Common myeloid progenitor, CD34-positive (primary cell): ENCODE measurements at regions not wholly inside any gene's neighbourhood (a gene's known extent, or its start where the extent isn't known, plus 50 kb on each side); places are given as distances from the start of the nearest gene placed in this dataset.

Experiments used
- CTCF ChIA-PET: fragments of 350-600 bp; sonication (Branson Sonifier 250); formaldehyde crosslinking; loops from one replicate; lab custom pipeline; 2021; ENCODE audit warnings: antibody characterized with exemption; lab: Charles Lee
- POLR2A ChIA-PET: fragments of 350-600 bp; sonication (Branson Sonifier 250); formaldehyde crosslinking; loops from one replicate; lab custom pipeline; 2021; ENCODE audit warnings: antibody characterized with exemption; lab: Charles Lee
- DNase-seq, 3 donors: peaks; one replicate each; pipeline versions ENCODE4 v3.0.0 to v3.0.0-alpha.2; 2013
- H3K27ac ChIP-seq, 2 experiments: 1 replicate in 1 of 2; 2 replicates in 1 of 2; pipeline ENCODE4 v1.7.0; 2013; ENCODE audit warnings: inconsistent platforms in 2 of 2, low read length in 2 of 2, mild to moderate bottlenecking in 2 of 2, low read depth in 1 of 2, moderate library complexity in 1 of 2; ENCODE audit not compliant: severe bottlenecking in 2 of 2, insufficient read depth in 1 of 2, poor library complexity in 1 of 2
- H3K27me3 ChIP-seq, 5 experiments: replicated peaks in 2 of 5; 1 replicate in 3 of 5; 2 replicates in 2 of 5; pipeline versions ENCODE4 v1.6.1 to v1.7.0; 2013; ENCODE audit warnings: low read length in 4 of 5, mild to moderate bottlenecking in 2 of 5, moderate library complexity in 2 of 5, inconsistent platforms in 1 of 5; ENCODE audit not compliant: insufficient read depth in 5 of 5, control insufficient read depth in 4 of 5
- H3K36me3 ChIP-seq, 4 experiments: 1 replicate in 2 of 4; 2 replicates in 2 of 4; pipeline versions ENCODE4 v1.6.1 to v1.7.0; 2013; ENCODE audit warnings: low read length in 3 of 4, control low read depth in 1 of 4, mild to moderate bottlenecking in 1 of 4; ENCODE audit not compliant: control insufficient read depth in 4 of 4, insufficient read depth in 4 of 4
- H3K4me1 ChIP-seq, 4 experiments: 1 replicate in 3 of 4; 2 replicates in 1 of 4; pipeline versions ENCODE4 v1.6.1 to v1.7.1; 2013; ENCODE audit warnings: low read length in 3 of 4, mild to moderate bottlenecking in 3 of 4, control low read depth in 1 of 4, inconsistent platforms in 1 of 4, moderate library complexity in 1 of 4; ENCODE audit not compliant: control insufficient read depth in 4 of 4, insufficient read depth in 4 of 4; ENCODE audit errors: control extremely low read depth in 1 of 4
- H3K4me3 ChIP-seq, 7 experiments: 1 replicate in 4 of 7; 2 replicates in 3 of 7; pipeline versions ENCODE4 v1.5.1 to v1.7.0; 2013; ENCODE audit warnings: mild to moderate bottlenecking in 7 of 7, low read length in 6 of 7, moderate library complexity in 6 of 7, inconsistent platforms in 2 of 7, low read depth in 2 of 7, control low read depth in 1 of 7; ENCODE audit not compliant: insufficient read depth in 4 of 7, control insufficient read depth in 1 of 7; ENCODE audit errors: extremely low read depth in 1 of 7
- H3K9me3 ChIP-seq, 5 experiments: 1 replicate in 4 of 5; 2 replicates in 1 of 5; pipeline versions ENCODE4 v1.6.1 to v1.7.1; 2013; ENCODE audit warnings: low read length in 4 of 5, mild to moderate bottlenecking in 2 of 5, inconsistent platforms in 1 of 5, low read depth in 1 of 5, moderate library complexity in 1 of 5; ENCODE audit not compliant: control insufficient read depth in 4 of 5, insufficient read depth in 2 of 5; ENCODE audit errors: control extremely low read depth in 1 of 5
- WGBS: methylation state at CpG from one replicate; pipeline ENCODE4 v1.1.5; 2013; ENCODE audit not compliant: insufficient coverage; 5-methylcytosine and 5-hydroxymethylcytosine counted together

- no peaks in the 10 kb centered on the region for H3K36me3 ChIP-seq
- peaks cover 0 to 2% (median 0%) of the 10 kb centered on the region in 5 experiments for H3K9me3 ChIP-seq
- H3K27me3 ChIP-seq, result peaks cover 0 to 2% (median 0%) of the 10 kb centered on the region in 5 experiments
- ChIA-PET CTCF (no interaction called here), POLR2A (no interaction called here)
- H3K4me3 ChIP-seq, result no peak overlapping the region
- peaks cover 0 to 5% (median 2%) of the 10 kb centered on the region in 4 experiments for H3K4me1 ChIP-seq
- WGBS, result no CpG with 5 or more reads among the region's 1 CpG
- H3K27ac ChIP-seq, result no peak overlapping the region
- DNase-seq, result no peak
Observed at GRCh38 chr9:81468084-81468595, 221.2 kb downstream of the TLE1 start.

GRCh38 chr9:81466981-81467380 lies 222.4 kb downstream of the TLE1 start:
- no peaks in the 10 kb centered on the region for H3K36me3 ChIP-seq
- H3K9me3 ChIP-seq, result no peaks in the 10 kb centered on the region
- H3K27ac ChIP-seq, result no peak overlapping the region
- DNase-seq, result no peak
- CTCF ChIA-PET, result no interaction called here
- peaks cover 0 to 2% (median 0%) of the 10 kb centered on the region in 5 experiments for H3K27me3 ChIP-seq
- H3K4me3 ChIP-seq, result no peak overlapping the region
- H3K4me1 ChIP-seq, result peaks cover 0 to 5% (median 2%) of the 10 kb centered on the region in 4 experiments
- 93% methylated on average over 3 of the region's 5 CpGs for WGBS
- POLR2A ChIA-PET, result no interaction called here

- H3K4me3 ChIP-seq, result peak overlapping the region in 1 of 7 experiments; percentile 42
- ChIA-PET CTCF (interaction anchor here (0.6 to 1.5 kb wide), 2 partner anchors 10 to 136 kb away, joined by 4 to 5 read pairs; no protein-coding TSS in a partner anchor), POLR2A (no interaction called here)
Observed at GRCh38 chr9:81465468-81466011, 223.8 kb downstream of the TLE1 start.

GRCh38 chr9:81462801-81463200 lies 226.5 kb downstream of the TLE1 start:
- ChIA-PET POLR2A (no interaction called here), CTCF (no interaction called here)
- Histone ChIP-seq H3K4me1 (peaks cover 0 to 5% (median 2%) of the 10 kb centered on the region in 4 experiments), H3K9me3 (no peaks in the 10 kb centered on the region), H3K27me3 (no peaks in the 10 kb centered on the region), H3K36me3 (no peaks in the 10 kb centered on the region), H3K4me3 (no peak overlapping the region), H3K27ac (no peak overlapping the region)
- DNase-seq, result no peak

More at GRCh38 chr9:81465468-81466011, 223.8 kb downstream of the TLE1 start:
- DNase-seq, result peak in 2 of 3 donors; percentile 8 to 26
- Histone ChIP-seq H3K9me3 (no peaks in the 10 kb centered on the region), H3K4me1 (peaks cover 0 to 5% (median 2%) of the 10 kb centered on the region in 4 experiments), H3K36me3 (no peaks in the 10 kb centered on the region), H3K27me3 (peaks cover 0 to 2% (median 0%) of the 10 kb centered on the region in 5 experiments), H3K27ac (no peak overlapping the region)
- WGBS, result 9% methylated on average over 6 of the region's 6 CpGs

GRCh38 chr9:81461196-81461595 lies 228.2 kb downstream of the TLE1 start:
- WGBS, result 100% methylated on average over 1 of the region's 5 CpGs
- H3K27me3 ChIP-seq, result no peaks in the 10 kb centered on the region
- H3K4me1 ChIP-seq, result peaks cover 0 to 5% (median 2%) of the 10 kb centered on the region in 4 experiments
- no peak for DNase-seq
- H3K36me3 ChIP-seq, result no peaks in the 10 kb centered on the region
- no peak overlapping the region for H3K27ac ChIP-seq
- ChIA-PET POLR2A (no interaction called here), CTCF (no interaction called here)
- no peak overlapping the region for H3K4me3 ChIP-seq
- no peaks in the 10 kb centered on the region for H3K9me3 ChIP-seq

- POLR2A ChIA-PET, result no interaction called here
- H3K9me3 ChIP-seq, result no peaks in the 10 kb centered on the region
- no CpG with 5 or more reads among the region's 1 CpG for WGBS
- CTCF ChIA-PET, result no interaction called here
- H3K4me3 ChIP-seq, result no peak overlapping the region
- no peak for DNase-seq
- no peak overlapping the region for H3K27ac ChIP-seq
- no peaks in the 10 kb centered on the region for H3K36me3 ChIP-seq
- peaks cover 0 to 2% (median 1%) of the 10 kb centered on the region in 4 experiments for H3K4me1 ChIP-seq
- H3K27me3 ChIP-seq, result no peaks in the 10 kb centered on the region
Observed at GRCh38 chr9:81460693-81461092, 228.7 kb downstream of the TLE1 start.

GRCh38 chr9:81459591-81459990 lies 229.8 kb downstream of the TLE1 start:
- no peak for DNase-seq
- no peaks in the 10 kb centered on the region for H3K27me3 ChIP-seq
- CTCF ChIA-PET, result no interaction called here
- H3K27ac ChIP-seq, result no peak overlapping the region
- no peaks in the 10 kb centered on the region for H3K36me3 ChIP-seq
- no peaks in the 10 kb centered on the region for H3K4me1 ChIP-seq
- POLR2A ChIA-PET, result interaction anchor here (0.5 kb wide), 1 partner anchor 21 kb away, joined by 3 read pairs; no protein-coding TSS in a partner anchor
- no peaks in the 10 kb centered on the region for H3K9me3 ChIP-seq
- H3K4me3 ChIP-seq, result no peak overlapping the region
